HepG2 (cell line): ENCODE measurements at regions not wholly inside any gene's neighbourhood (a gene's known extent, or its start where the extent isn't known, plus 50 kb on each side); places are given as distances from the start of the nearest gene placed in this dataset.

Experiments used
- ATF7-NPFF ChIP-seq: sonication (generic); formaldehyde crosslinking; IDR thresholded peaks from 2 replicates; pipeline ENCODE4 v1.8.1; 2023; ENCODE audit warnings: mild to moderate bottlenecking, low read depth, missing genetic modification reagents, moderate library complexity
- CHD4 ChIP-seq: fragments of 200-600 bp; sonication (generic); IDR thresholded peaks from 2 replicates; pipeline ENCODE4 v1.7.0; 2017; ENCODE audit warnings: mild to moderate bottlenecking, low read length, borderline replicate concordance
- DMAP1 ChIP-seq: IDR thresholded peaks from 2 replicates; pipeline ENCODE4 v1.6.1; 2016
- IKZF4 ChIP-seq: sonication (generic); formaldehyde crosslinking; IDR thresholded peaks from 2 replicates; pipeline ENCODE4 v1.5.1; 2020; ENCODE audit warnings: borderline replicate concordance, mild to moderate bottlenecking, low read depth, missing genetic modification reagents; ENCODE audit errors: not compliant biosample characterization
- KLF11 ChIP-seq: IDR thresholded peaks from 2 replicates; pipeline ENCODE4 v1.6.1; 2016; ENCODE audit warnings: missing compliant biosample characterization
- KMT2A ChIP-seq: sonication (generic); formaldehyde crosslinking; IDR thresholded peaks from 2 replicates; pipeline ENCODE4 v1.4.0; 2020; ENCODE audit warnings: missing genetic modification reagents
- RFX5 ChIP-seq: IDR thresholded peaks from 2 replicates; pipeline ENCODE4 v1.6.1; 2011; ENCODE audit warnings: low read depth, low read length, improper control_type of control experiment
- ZNF101 ChIP-seq: sonication (generic); formaldehyde crosslinking; IDR thresholded peaks from 2 replicates; pipeline ENCODE4 v1.4.0; 2020; ENCODE audit warnings: mild to moderate bottlenecking, low read depth, missing genetic modification reagents, borderline replicate concordance
- ZNF292 ChIP-seq: sonication (generic); formaldehyde crosslinking; IDR thresholded peaks from 2 replicates; pipeline ENCODE4 v1.8.1; 2022; ENCODE audit warnings: mild to moderate bottlenecking, low read depth, missing genetic modification reagents, borderline replicate concordance
- ZNF432 ChIP-seq: sonication (generic); formaldehyde crosslinking; IDR thresholded peaks from 2 replicates; pipeline ENCODE4 v1.5.0; 2020; ENCODE audit warnings: missing genetic modification reagents, mild to moderate bottlenecking, borderline replicate concordance
- TF ChIP-seq, protein P1 (sequence below): sonication (generic); formaldehyde crosslinking; IDR thresholded peaks from 2 replicates; pipeline ENCODE4 v1.4.0; 2020; ENCODE audit warnings: mild to moderate bottlenecking, missing genetic modification reagents
- TF ChIP-seq, protein P2 (sequence below): sonication (generic); formaldehyde crosslinking; IDR thresholded peaks from 2 replicates; pipeline ENCODE4 v1.4.0; 2020; ENCODE audit warnings: mild to moderate bottlenecking, missing genetic modification reagents

DNA sequence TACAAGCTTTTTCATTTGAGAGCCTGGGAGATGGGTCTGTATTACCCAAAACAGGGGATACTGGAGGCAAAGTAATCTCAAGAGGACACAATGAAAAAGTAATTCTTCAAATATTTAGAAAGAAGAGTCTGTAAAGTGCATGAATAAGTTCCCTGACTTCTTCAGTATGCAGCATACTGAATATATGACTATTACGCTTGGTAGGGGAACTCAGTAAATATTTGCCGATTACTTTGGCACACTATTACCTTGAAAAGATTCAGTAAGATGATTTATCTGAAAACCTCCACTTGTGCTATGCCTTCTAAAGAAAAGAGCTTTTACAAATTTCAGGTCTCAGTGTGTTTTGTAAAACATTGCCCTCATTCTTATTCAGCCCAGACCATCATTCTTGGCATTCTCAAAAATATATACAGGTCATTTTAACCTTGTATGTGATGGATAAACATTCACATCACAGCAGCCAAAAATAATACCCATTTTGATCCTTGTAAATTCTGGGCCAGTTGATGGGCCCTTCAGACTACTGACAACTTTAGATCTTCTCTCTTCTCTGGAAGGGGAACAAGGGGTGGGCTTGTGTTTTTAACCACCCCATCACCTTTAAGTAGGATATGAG, 125.9 kb downstream of the EDN1 start (continued):
- TF ChIP-seq IKZF4 (CRISPR knock-in tag): no peak
- no peak for TF ChIP-seq KLF11 (CRISPR knock-in tag)
- TF ChIP-seq DMAP1: no peak
- TF ChIP-seq ZNF432: no peak
- no peak for TF ChIP-seq ZNF101 (CRISPR knock-in tag)
- TF ChIP-seq ZNF292: no peak
- no peak for TF ChIP-seq CHD4
- no peak for TF ChIP-seq KMT2A (CRISPR knock-in tag)
- TF ChIP-seq, protein P1, sequence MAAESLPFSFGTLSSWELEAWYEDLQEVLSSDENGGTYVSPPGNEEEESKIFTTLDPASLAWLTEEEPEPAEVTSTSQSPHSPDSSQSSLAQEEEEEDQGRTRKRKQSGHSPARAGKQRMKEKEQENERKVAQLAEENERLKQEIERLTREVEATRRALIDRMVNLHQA: no peak
- no peak for TF ChIP-seq RFX5
- no peak for TF ChIP-seq ATF7-NPFF (CRISPR knock-in tag)
- TF ChIP-seq, protein P2, sequence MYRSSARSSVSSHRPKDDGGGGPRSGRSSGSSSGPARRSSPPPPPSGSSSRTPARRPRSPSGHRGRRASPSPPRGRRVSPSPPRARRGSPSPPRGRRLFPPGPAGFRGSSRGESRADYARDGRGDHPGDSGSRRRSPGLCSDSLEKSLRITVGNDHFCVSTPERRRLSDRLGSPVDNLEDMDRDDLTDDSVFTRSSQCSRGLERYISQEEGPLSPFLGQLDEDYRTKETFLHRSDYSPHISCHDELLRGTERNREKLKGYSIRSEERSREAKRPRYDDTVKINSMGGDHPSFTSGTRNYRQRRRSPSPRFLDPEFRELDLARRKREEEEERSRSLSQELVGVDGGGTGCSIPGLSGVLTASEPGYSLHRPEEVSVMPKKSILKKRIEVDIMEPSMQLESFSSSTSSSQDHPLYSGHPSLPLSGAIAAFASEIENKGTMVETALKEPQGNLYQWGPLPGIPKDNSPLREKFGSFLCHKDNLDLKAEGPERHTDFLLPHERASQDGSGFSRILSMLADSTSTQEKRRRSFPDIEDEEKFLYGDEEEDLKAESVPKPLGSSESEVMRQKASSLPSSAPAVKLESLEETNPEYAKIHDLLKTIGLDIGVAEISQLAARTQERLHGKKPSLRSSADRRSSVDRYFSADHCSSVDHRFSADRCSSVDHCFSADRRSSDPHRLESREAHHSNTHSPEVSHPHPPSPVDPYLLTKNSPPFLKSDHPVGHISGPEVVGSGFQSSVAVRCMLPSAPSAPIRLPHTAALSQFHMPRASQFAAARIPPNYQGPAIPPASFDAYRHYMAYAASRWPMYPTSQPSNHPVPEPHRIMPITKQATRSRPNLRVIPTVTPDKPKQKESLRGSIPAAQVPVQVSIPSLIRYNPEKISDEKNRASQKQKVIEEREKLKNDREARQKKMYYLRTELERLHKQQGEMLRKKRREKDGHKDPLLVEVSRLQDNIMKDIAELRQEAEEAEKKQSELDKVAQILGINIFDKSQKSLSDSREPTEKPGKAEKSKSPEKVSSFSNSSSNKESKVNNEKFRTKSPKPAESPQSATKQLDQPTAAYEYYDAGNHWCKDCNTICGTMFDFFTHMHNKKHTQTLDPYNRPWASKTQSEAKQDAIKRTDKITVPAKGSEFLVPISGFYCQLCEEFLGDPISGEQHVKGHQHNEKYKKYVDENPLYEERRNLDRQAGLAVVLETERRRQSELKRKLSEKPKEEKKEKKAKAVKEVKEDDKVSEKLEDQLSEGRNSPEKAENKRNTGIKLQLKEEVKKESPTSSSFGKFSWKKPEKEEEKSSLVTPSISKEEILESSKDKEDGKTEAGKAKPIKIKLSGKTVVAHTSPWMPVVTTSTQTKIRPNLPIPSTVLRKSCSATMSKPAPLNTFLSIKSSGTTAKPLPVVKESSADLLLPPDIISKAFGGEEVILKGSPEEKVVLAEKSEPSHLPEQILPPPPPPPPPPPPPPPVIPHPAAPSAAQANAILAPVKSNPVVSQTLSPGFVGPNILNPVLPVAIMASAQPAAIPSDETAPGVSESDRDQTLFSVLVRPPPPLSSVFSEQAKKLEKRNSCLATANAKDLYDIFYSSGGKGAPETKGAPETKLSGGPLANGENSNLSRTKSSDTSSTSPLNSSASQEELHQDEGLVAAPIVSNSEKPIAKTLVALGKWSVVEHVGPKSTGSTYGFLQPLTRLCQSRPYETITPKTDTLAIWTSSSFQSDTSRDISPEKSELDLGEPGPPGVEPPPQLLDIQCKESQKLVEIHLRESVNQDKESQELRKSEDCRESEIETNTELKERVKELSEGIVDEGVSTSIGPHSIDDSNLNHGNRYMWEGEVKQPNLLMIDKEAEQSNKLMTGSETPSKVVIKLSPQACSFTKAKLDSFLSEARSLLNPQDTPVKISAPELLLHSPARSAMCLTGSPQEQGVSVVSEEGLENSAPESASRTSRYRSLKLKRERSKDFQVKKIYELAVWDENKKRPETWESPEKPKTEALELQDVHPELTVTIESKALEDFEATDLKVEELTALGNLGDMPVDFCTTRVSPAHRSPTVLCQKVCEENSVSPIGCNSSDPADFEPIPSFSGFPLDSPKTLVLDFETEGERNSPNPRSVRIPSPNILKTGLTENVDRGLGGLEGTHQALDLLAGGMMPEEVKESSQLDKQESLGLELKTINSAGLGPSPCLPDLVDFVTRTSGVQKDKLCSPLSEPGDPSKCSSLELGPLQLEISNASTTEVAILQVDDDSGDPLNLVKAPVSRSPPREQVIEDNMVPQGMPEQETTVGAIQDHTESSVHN (CRISPR knock-in tag): no peak
